SK-N-SH (cell line): ENCODE measurements at regions not wholly inside any gene's neighbourhood (a gene's known extent, or its start where the extent isn't known, plus 50 kb on each side); places are given as distances from the start of the nearest gene placed in this dataset.

Experiments used
- CTCF ChIP-seq: fragments of 200-600 bp; sonication (generic); IDR thresholded peaks from 2 replicates; pipeline ENCODE4 v1.6.1; 2017; ENCODE audit warnings: antibody characterized with exemption, mild to moderate bottlenecking, moderate library complexity
- MXI1 ChIP-seq: IDR thresholded peaks from 2 replicates; pipeline ENCODE4 v1.6.1; 2012; ENCODE audit warnings: mild to moderate bottlenecking, low read depth, low read length, improper control_type of control experiment
- POLR2AphosphoS5 ChIP-seq: IDR thresholded peaks from 2 replicates; pipeline ENCODE4 v1.6.1; 2012; ENCODE audit warnings: low read depth, low read length
- RCOR1 ChIP-seq: fragments of 150-350 bp; IDR thresholded peaks from 2 replicates; pipeline ENCODE4 v1.6.1; 2017; ENCODE audit warnings: antibody characterized with exemption, low read length
- RFX5 ChIP-seq: IDR thresholded peaks from 2 replicates; pipeline ENCODE4 v1.6.1; 2012; ENCODE audit warnings: mild to moderate bottlenecking, improper control_type of control experiment, low read length

GRCh38 chr10:20614911-20615310 is 282.2 kb downstream of the NEBL start:
- no peak for TF ChIP-seq RCOR1
- TF ChIP-seq CTCF, result no peak
- no peak for TF ChIP-seq MXI1
- TF ChIP-seq POLR2AphosphoS5, result no peak
- no peak for TF ChIP-seq RFX5
